ENCODE measurements at regions not wholly inside any gene's neighbourhood (a gene's known extent, or its start where the extent isn't known, plus 50 kb on each side); places are given as distances from the start of the nearest gene placed in this dataset.
"Not testable (repeated sequence)": the region's sequence is repeated elsewhere in the genome, so short reads cannot be mapped to it uniquely, and the experiment has no call there.

DNA sequence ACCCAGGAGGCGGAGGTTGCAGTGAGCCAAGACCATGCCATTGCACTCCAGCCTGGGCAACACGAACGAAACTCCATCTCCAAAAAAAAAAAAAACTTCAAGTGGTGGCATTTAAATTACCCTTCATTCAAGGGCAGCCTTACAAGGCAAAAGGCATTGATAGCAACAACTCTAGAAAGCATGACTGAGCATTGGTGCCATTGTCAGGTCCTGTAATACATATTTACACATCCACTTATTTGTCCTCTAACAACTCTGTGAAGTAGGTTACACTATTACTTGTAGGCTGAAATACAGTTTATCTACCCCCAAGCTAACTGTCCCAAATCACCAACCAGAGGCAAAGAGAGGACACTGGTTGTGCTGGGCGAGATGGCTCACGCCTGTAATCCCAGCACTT lies 52.7 kb upstream of the LARP1 start:
- DNase-seq (ENCODE audit: low spot score): no peak

DNA sequence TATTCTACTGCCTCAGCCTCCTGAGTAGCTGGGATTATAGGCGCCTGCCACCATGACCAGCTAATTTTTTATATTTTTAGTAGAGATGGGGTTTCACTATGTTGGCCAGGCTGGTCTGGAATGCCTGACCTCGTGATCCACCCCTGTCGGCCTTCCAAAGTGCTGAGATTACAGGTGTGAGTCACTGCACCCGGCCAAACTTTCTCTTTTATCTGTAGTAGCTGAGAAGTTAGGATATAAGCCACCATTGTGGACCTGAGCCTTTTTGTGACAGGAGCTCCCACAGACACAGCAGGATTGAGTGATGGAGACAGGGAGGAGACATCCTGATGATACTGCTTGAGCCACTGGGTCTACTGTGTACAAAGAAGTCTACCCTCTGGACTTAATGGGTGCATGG lies 53.5 kb upstream of the LARP1 start:
- DNase-seq (ENCODE audit: low spot score): not testable (repeated sequence)

DNA sequence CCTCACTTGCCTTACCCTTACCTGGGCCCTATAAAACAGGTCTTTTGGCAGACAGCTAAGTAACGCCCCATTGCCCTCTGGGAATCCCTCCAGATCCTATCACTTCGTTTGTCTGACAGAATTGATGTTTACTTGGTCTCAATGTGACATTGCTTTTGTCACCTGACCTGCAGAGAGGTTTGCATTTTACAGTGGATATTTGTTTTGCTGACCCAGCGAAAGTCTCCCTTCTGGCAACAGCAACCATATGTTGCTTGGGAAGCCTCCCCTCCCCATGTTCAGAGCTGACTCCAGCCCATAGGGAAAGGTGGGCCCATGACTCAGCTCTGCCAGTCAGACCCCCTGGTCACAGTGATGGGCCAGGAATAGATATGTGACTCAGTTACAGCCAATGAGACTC lies 54.0 kb upstream of the LARP1 start:
- DNase-seq (ENCODE audit: low spot score): no peak

DNA sequence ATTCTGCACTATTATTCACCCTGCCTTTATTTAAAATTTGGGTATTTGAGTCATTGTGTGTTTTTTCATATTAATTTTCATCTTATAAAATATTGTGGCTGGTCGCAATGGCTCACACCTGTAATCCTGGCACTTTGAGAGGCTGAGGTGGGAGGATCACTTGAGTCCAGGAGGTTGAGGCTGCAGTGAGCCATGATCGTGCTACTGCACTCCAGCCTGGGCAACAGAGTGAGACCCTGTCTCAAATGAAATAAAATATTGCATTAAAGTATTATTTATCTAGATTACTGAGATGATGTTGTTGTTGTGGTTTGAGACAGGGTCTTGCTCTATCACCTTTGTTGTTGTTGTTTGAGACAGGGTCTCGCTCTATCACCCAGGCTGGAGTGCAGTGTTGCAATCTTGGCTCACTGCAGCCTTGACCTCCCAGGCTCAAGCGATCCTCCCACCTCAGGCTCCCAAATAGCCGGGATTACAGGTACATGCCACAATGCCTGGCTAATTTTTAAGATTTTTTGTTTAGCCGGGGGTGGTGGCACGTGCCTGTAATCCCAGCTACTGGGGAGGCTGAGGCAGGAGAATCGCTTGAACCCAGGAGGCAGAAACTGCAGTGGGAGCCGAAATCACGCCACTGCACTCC lies 54.8 kb upstream of the LARP1 start:
- DNase-seq (ENCODE audit: low spot score): not testable (repeated sequence)

DNA sequence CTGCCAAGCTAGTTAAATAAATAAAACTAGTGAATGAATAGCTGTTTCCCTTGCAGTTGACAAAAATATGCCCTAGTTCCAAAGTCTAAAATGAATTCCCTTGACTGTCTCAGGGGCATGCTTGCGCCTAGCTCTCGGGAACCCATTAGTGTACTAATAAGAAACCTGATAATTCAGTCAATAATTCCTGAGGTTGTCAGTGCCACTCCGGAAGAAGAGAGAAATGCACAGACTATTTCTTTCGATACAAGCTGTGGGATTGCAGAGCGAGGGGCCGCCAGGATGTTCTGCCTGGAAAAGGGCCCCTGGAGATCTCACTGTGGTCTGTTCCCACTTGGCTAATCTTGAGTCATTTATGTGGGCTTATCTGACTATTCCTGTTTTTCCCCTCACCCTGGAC lies 56.4 kb upstream of the LARP1 start:
- DNase-seq (ENCODE audit: low spot score): no peak

DNA sequence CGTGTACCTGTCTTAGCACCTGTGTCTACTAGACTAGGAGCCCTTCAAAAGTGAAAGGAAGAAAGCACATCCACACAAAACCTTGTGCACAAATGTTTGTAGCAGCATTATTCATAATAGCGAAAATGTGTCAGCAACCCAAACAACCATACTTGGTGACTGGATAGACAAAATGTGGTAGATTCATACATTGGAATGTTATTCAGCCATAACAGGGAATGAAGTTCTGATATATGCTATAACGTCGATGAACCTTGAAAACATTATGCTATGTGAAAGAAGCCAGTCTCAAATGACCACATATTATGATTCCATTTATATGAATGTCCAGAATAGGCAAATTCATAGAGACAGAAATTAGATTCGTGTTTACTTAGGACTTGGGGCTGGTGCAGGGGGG lies 57.8 kb upstream of the LARP1 start:
- DNase-seq (ENCODE audit: low spot score): no peak

DNA sequence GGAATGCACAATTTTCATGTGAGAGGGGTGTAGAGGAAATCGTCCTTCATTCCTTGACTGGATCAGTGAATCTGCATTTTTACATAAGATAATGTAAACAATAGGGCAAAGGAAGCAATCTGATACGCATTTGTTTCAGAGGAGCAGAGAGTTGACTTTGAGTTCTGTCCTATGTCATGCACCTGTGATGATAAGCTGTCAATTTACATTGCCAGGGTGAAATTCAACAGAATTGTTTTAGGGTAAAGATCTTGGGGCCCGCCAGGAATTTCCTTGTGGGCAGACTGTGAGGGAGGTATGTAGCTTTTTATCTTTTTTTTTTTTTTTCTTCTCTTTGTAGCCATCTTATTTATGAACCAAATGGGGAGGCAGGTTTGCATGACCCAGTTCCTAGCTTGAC lies 58.3 kb upstream of the LARP1 start:
- DNase-seq (ENCODE audit: low spot score): no peak

DNA sequence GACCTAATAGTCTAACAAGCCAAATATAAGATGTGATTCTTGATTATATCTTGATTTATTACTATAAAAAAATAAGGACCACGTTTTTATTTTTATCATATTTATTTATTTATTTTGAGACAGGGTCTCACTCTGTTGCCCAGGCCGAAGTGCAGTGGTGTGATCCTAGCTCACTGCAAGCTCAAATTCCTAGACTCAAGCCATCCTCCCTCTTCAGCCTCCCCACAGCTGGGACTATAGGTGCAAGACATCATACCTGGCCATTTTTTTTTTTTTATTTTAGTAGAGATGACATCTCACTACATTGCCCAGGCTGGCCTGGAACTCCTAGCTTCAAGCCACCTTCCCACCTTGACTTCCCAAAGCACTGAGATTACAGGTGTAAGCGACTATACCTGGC lies 61.0 kb upstream of the LARP1 start:
- DNase-seq (ENCODE audit: low spot score): no peak

DNA sequence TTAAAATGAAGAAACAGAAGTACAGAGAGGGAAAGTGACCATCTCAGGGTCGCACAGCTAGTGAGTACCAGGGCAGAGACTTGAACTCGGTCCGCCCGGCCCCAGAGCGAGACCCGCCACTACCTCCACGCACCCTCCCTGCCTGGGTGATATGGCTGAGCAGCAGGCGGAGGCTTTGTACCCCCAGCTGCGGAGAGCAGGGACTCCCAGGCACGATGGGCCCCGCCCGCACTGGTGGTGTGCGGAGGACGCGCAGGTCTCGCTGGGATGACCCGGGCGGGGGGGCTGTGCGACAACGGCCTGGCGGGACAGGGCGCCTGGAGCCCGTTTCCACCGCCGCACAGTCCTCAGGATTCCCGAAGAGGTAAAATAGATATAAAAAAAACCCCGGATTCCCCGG lies 64.7 kb upstream of the LARP1 start:
- DNase-seq (ENCODE audit: low spot score): no peak

DNA sequence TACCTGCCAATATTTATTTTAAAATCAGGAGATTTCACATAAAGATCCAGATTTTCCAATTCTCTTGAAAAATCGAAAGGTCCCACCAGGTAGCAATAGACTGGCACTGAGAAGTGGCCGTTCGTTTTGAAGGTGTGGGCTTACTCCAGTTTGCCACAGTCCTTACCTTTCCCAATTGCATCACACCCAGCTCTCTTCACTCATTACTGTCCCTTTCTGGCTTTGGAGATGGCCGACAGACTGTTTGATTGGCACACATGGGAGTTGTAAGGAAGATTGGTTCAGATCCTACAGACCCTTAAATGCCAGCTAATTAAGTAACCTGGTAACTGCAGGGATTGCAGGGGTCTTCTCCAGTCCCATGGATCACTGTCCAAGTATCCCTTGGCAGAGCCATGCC lies 68.7 kb upstream of the LARP1 start:
- DNase-seq (ENCODE audit: low spot score): no peak

DNA sequence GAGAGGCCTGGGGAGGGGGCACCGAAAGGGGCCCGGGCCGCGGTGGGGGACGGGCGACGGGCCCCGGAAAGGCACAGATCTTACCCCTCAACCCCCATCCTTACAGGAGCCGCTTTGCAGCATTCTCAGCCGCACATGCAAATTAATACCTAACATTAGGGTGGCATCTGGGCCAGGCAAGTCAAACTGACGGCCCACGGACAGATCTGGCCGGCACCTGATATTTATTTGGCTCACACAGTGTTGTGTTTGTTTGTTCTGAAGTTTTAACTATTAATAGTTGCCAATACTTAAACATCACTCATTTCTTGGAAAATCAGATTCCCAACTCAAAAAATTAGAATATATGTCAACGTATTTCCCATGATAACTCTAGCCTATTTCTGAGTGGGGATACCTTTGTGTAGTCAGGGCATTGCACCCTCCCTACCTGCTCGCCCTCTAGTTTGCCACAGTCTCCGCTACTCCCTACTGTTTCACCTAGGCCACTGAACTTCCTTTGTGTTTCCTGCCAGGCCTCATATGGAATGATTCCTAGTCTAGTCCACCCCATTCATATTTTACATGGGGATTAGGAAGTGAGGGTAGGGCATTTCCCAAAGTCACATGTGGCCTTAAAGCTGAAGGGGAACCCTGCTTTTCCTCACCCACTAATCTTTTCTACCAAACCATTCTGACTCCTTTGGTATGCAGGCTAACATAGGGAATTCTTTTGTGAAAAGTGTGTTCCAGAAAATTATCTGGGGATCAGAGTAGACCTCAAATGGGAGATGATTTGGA lies 71.9 kb upstream of the LARP1 start:
- DNase-seq (ENCODE audit: low spot score): no peak

DNA sequence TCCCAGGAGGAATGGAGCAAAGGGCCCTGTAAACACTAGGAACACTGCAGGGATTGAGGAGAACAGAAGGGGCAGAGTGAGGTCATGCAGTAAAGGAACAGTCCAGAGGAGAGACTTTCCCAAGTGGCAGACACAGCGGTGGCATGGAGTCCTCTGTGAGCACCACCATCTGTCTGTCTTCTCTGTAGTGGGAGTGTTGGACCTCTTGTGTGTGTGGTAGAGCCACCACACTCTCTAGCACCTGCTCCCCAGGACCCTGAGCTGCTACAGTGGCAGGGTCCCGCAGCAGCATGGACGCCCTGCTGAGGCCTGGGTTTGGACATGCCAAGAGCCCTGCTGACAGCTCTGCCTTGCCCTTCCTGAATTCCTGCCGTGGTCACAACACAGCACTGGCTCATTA lies 75.7 kb upstream of the LARP1 start:
- no peak for DNase-seq (ENCODE audit: low spot score)

DNA sequence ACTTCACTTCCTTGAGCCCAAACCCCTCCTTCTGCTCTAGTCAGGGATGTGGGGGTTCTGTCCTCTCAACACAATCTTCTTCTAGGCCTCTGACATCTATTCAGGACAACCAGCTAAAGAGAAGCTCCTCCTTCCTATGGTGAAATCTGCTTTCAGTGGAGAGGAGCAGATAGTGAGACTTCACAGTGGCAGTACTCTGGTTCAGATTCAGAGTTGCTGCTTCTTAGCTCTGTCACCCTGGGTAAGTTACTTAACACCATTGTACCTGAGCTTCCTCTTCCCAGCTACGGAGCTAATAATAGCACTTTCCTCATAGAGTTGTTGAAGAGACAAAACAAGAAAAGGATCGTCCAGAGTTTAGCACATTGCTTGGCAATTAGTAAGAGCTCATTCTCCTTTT lies 77.3 kb upstream of the LARP1 start:
- DNase-seq (ENCODE audit: low spot score): no peak

DNA sequence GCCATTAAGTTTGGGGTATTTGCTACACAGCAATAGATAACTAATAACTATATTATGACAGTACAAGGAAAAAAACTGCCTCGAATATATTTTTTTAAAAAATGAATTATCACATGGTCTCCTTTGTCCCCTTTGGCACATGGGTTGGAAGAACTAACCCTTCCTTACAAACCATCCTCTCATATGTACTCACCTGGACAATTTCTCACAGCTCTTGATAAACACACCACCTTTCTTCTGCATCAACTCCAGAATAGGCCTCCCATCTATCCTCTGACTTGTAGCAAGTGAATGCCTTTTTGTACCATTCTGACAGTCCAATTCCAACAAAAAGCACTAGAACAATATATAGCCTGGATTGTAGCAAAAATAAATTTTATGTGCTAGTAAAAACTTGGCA lies 78.7 kb upstream of the LARP1 start:
- DNase-seq (ENCODE audit: low spot score): no peak

DNA sequence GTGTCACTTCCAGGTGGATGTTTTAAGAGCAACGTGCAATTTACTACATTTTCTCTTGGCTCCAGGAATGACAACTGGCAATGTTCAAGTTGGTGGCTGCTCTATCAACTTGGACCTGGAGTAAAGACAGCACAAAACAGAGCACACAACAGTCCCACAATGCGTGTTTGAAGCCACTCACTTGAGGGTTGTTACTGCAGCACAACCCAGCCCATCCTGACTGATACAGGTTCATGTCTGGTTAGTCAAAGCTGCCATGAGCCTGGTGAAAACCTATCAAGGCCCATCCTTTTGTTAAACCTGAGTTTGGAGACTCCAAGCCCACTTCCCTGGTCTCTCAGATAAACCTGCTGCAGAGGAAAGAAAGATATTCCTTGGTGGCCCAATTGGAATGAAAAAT lies 81.1 kb upstream of the LARP1 start:
- no peak for DNase-seq (ENCODE audit: low spot score)

DNA sequence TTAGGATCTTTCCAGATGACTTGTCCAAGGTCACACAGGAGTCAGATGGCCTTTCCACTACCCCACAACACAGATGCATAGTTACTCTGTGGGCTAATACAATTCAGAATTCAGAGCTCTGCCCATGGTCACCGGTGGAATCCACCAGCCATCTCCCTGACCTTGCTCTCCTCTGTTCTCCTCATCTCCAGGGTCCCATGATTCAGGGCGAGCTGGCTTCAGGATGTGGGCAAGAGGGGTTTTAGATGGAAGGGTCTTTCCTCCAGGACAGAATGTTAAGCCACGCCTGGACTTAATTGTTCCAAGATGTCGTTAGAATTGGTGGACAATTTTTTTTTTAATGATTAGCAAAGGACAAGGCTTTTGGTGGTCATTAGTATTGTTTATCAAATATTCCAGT lies 81.7 kb upstream of the LARP1 start:
- no peak for DNase-seq (ENCODE audit: low spot score)

DNA sequence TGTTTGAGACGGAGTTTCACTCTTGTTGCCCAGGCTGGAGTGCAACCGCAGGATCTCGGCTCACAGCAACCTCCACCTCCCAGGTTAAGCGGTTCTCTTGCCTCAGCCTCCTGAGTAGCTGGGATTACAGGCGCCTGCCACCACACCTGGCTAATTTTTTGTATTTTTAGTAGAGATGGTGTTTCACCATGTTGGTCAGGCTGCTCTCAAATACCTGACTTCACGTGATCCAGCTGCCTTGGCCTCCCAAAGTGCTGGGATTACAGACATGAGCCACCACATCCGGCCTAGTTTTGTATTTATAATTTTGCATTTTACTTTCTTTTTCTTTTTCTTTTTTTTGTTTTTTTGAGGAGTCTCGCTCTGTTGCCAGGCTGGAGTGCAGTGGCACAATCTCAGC lies 85.3 kb upstream of the LARP1 start:
- not testable (repeated sequence) for DNase-seq (ENCODE audit: low spot score)

DNA sequence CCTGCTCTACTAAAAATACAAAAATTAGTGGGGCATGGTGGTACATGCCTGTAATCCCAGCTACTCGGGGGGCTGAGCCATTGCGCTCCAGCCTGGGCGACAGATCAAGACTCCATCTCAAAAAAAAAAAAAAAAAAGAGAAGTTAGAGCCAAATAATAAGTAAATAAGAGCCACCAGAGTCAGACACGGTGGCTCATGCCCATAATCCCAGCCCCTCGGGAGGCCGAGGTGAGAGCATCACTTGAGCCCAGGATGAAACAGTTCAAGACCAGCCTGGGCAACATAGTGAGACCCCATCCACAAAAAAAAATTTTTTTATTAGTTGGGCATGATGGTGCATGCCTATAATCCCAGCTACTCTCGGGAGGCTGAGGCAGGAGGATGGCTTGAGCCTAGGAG lies 85.8 kb upstream of the LARP1 start:
- DNase-seq (ENCODE audit: low spot score): no peak

DNA sequence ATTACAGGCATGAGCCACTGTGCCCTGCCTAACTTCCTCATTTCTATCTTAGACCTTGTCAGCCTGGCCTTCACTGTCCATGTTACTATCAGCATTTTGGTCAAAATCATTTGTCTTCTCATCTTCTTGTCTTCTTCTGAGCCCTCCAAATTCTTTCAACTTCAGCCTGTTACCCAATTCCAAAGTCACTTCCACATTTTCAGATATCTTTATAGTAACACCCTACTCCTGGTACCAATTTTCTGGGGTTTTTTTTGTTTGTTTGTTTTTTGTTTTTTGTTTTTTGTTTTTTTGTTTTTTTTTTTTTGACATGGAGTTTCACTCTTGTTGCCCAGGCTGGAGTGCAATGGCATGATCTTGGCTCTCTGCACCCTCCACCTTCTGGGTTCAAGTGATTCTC lies 90.3 kb upstream of the LARP1 start:
- no peak for DNase-seq (ENCODE audit: low spot score)

DNA sequence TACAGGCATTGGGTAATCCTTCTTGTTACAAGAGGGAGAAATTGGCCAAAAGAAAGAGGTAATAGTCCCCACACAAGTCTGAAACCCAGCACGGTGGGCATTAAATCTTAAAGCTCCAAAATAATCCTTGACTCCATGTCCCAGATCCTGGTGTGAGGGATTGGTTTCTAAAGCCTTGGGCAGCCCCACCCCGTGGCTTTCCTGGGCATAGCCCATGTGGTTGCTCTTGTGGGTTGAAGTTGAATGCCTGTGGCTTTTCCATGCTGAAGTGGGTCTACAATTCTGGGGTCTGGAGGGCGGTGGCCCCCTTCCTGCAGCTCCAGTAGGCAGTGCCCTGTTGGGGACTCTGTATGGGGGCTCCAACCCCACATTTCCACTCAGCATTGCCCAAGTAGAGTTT lies 91.8 kb upstream of the LARP1 start:
- DNase-seq (ENCODE audit: low spot score): no peak

DNA sequence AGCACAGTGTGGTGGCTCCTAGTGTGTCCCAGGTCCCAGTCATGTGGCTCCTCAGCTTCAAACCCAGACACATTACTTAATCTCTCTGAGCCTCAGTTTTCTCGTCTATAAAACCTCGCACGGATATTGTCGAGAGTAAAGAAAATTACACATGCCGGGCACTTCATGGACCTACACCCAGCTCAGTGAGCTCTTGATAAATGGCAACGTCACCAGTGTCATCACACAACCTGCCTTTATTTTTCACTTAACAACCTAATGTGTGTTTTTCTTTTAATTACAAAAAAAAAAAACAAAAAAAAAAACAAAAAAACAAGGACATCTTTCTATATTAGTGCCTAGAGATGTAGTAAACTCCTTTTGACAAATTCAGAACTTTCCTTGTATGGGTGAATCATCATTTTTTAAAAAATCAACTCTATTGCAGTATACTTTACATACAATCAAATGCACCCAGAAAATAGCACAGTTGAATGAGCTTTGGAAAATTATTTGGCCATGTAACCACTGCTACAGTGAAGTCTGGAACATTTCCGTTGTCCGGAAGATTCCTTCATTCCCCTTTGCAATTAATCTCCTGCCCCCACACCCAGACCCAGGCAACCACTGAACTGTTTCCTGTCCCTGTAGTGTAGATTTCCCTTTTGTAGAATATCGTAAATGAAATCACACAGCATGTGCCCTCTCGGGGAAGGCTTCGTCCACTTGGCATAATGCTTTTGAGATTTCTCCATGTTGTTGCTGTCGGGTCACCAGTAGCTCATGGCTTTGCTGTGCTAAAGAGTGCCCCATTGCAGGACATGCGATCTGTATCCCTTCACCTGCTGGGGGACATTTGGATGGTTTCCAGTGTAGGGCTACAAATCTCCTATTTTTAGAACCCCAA lies 100.4 kb upstream of the LARP1 start:
- DNase-seq (ENCODE audit: low spot score): no peak

DNA sequence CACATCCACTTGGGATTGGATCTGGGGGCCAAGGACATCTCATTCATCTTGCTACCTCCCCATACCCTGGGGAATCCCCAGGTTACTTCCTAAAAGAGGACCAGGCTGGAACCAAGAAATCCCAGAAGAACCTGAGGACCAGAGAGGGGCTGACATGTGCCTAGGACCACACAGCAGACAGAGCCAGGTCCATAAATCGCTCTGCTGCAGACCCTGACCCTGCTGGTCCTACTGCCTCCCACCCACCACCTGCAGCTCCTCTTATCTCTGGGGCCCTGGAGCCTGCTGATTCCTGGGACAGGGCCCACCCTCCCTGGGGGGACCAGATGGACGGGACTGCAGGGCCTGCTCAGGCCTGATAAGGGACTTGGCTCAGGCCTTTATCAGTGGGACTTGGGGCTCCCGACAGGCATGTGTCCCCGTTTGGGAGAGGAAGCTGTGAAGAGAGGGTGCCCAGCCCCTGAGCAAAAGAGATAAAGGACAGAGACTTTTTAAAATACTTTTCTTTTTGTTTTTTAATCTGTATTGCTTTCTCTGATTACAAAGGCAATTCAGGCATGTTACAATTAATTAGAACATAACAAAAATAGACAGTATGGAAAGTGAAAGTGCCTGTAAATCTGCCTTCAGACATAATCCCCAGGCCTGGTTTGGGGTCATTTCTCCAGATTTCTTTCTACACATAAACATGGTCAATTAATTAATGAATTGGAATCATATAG lies 101.3 kb upstream of the LARP1 start:
- no peak for DNase-seq (ENCODE audit: low spot score)

DNA sequence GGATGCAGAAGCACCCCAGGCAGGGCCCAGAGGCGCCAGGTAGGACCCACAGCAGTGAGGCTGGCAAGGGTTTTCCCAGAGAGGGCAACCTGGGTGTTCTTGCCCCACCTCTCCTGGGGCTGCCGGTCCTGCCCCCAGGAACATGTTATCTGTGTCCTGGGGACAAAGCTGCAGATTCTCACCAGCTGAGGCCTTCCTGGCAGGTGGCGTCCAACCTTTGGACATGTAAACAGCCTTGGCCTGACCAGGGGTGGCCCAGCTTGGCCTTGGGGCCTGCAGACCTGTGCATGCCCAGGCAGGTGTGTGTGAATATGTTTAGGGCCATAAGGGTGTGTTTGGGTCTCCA lies 101.8 kb upstream of the LARP1 start:
- DNase-seq (ENCODE audit: low spot score): no peak
